B cell (primary cell): ENCODE measurements at regions not wholly inside any gene's neighbourhood (a gene's known extent, or its start where the extent isn't known, plus 50 kb on each side); places are given as distances from the start of the nearest gene placed in this dataset.

Source experiments
- ATAC-seq: fragments of 200-7000 bp; cut with Tn5 transposase; one replicate; pipeline ENCODE4 v1.10.0; 2021; ENCODE audit warnings: low read depth, mild to moderate bottlenecking, moderate number of reproducible peaks, moderate library complexity
- CTCF ChIA-PET: fragments of 350-600 bp; sonication (Branson Sonifier 250); formaldehyde crosslinking; loops from one replicate; lab custom pipeline; 2021; ENCODE audit warnings: antibody characterized with exemption, inconsistent platforms; lab: Charles Lee
- POLR2A ChIA-PET: fragments of 350-600 bp; sonication (Branson Sonifier 250); formaldehyde crosslinking; loops from one replicate; lab custom pipeline; 2021; ENCODE audit warnings: antibody characterized with exemption; lab: Charles Lee
- DNase-seq: peaks from one replicate; pipeline ENCODE4 v3.0.0; 2013
- H2AFZ ChIP-seq: 2 replicates; pipeline ENCODE4 v1.6.1; 2012; ENCODE audit warnings: mild to moderate bottlenecking, low read depth, low read length; ENCODE audit not compliant: insufficient read depth, poor library complexity, severe bottlenecking
- H3K27ac ChIP-seq, 2 donors: 1 replicate in 1 of 2; 2 replicates in 1 of 2; pipeline ENCODE4 v1.5.1; 2012 to 2013; ENCODE audit warnings: low read length in 2 of 2, mild to moderate bottlenecking in 2 of 2, moderate library complexity in 1 of 2
- H3K27me3 ChIP-seq, 4 experiments: fragments of 200-600 bp in 1 of 4; sonication (generic) in 1 of 4; replicated peaks in 1 of 4; 1 replicate in 2 of 4; 2 replicates in 2 of 4; pipeline versions ENCODE4 v1.6.1 to v1.7.0; 2013 to 2016; ENCODE audit warnings: low read length in 3 of 4, mild to moderate bottlenecking in 2 of 4, mixed read lengths in 1 of 4, moderate library complexity in 1 of 4; ENCODE audit not compliant: insufficient read depth in 4 of 4, control insufficient read depth in 3 of 4; ENCODE audit errors: control extremely low read depth in 1 of 4
- H3K36me3 ChIP-seq, 2 experiments: replicated peaks in 1 of 2; 1 replicate in 1 of 2; 2 replicates in 1 of 2; pipeline versions ENCODE4 v1.6.1 to v1.7.1; 2013; ENCODE audit warnings: low read length in 1 of 2; ENCODE audit not compliant: insufficient read depth in 2 of 2, control insufficient read depth in 1 of 2; ENCODE audit errors: control extremely low read depth in 1 of 2, extremely low read depth in 1 of 2
- H3K4me1 ChIP-seq, 2 donors: fragments of 200-600 bp in 1 of 2; sonication (generic) in 1 of 2; 1 replicate in 1 of 2; 2 replicates in 1 of 2; pipeline versions ENCODE4 v1.5.1 to v1.6.1; 2013 to 2017; ENCODE audit warnings: low read length in 2 of 2; ENCODE audit not compliant: control insufficient read depth in 2 of 2, insufficient read depth in 2 of 2
- H3K4me2 ChIP-seq: replicated peaks from 2 replicates; pipeline ENCODE3; 2012; ENCODE audit warnings: mild to moderate bottlenecking, low read depth, low read length; ENCODE audit not compliant: poor library complexity, severe bottlenecking
- H3K4me3 ChIP-seq, 5 experiments: fragments of 200-600 bp in 1 of 5; sonication (generic) in 1 of 5; 1 replicate in 3 of 5; 2 replicates in 2 of 5; pipeline versions ENCODE4 v1.5.1 to v1.7.0; 2011 to 2016; ENCODE audit warnings: low read length in 4 of 5, mild to moderate bottlenecking in 4 of 5, low read depth in 2 of 5, control low read depth in 1 of 5, moderate library complexity in 1 of 5; ENCODE audit not compliant: insufficient read depth in 1 of 5; ENCODE audit errors: control extremely low read depth in 1 of 5, extremely low read depth in 1 of 5
- H3K79me2 ChIP-seq: fragments of 200-600 bp; sonication (generic); one replicate; pipeline ENCODE4 v1.6.0; 2016; ENCODE audit warnings: low read length; ENCODE audit not compliant: control insufficient read depth, insufficient read depth
- H3K9ac ChIP-seq: fragments of 200-600 bp; sonication (generic); 2 replicates; pipeline ENCODE4 v1.6.1; 2017; ENCODE audit warnings: mild to moderate bottlenecking, low read length, moderate library complexity
- H3K9me3 ChIP-seq, 3 donors: one replicate each; pipeline versions ENCODE4 v1.6.1 to v1.7.1; 2013; ENCODE audit warnings: low read length in 2 of 3; ENCODE audit not compliant: control insufficient read depth in 2 of 3, insufficient read depth in 1 of 3; ENCODE audit errors: control extremely low read depth in 1 of 3
- H4K20me1 ChIP-seq: 2 replicates; pipeline ENCODE4 v1.6.0; 2012; ENCODE audit warnings: mild to moderate bottlenecking, low read length; ENCODE audit not compliant: insufficient read depth, control insufficient read depth, poor library complexity, severe bottlenecking
- H3K27ac Mint-ChIP-seq: one replicate; pipeline ENCODE4 v1.8.0; 2021; ENCODE audit warnings: mixed read lengths
- H3K27me3 Mint-ChIP-seq: one replicate; pipeline ENCODE4 v1.8.0; 2021; ENCODE audit warnings: mixed read lengths
- H3K4me1 Mint-ChIP-seq: one replicate; pipeline ENCODE4 v1.8.0; 2021; ENCODE audit warnings: mixed read lengths
- H3K4me3 Mint-ChIP-seq: one replicate; pipeline ENCODE4 v1.8.0; 2021; ENCODE audit warnings: mixed read lengths
- H3K9me3 Mint-ChIP-seq: one replicate; pipeline ENCODE4 v1.8.0; 2022; ENCODE audit warnings: mixed read lengths; ENCODE audit not compliant: insufficient read depth
- EZH2 ChIP-seq: IDR thresholded peaks from 2 replicates; pipeline ENCODE4 v1.6.1; 2012; ENCODE audit warnings: borderline replicate concordance, low read depth, mild to moderate bottlenecking, moderate library complexity, low read length; ENCODE audit not compliant: insufficient read depth, poor library complexity, severe bottlenecking
- WGBS: methylation state at CpG from one replicate; pipeline ENCODE4 v1.1.5; 2013; ENCODE audit warnings: missing lambda C conversion rate; ENCODE audit not compliant: insufficient coverage; 5-methylcytosine and 5-hydroxymethylcytosine counted together
- intact Hi-C: fragments of 100-400 bp; cut with micrococcal nuclease; formaldehyde crosslinking; loops from one replicate; pipeline ENCODE4 v1.10.0; 2022
- TF ChIP-seq, protein P1 (sequence below): fragments of 200-600 bp; IDR thresholded peaks from one replicate; pipeline ENCODE4 v1.8.0; 2022; ENCODE audit warnings: antibody characterized with exemption, mild to moderate bottlenecking

DNA sequence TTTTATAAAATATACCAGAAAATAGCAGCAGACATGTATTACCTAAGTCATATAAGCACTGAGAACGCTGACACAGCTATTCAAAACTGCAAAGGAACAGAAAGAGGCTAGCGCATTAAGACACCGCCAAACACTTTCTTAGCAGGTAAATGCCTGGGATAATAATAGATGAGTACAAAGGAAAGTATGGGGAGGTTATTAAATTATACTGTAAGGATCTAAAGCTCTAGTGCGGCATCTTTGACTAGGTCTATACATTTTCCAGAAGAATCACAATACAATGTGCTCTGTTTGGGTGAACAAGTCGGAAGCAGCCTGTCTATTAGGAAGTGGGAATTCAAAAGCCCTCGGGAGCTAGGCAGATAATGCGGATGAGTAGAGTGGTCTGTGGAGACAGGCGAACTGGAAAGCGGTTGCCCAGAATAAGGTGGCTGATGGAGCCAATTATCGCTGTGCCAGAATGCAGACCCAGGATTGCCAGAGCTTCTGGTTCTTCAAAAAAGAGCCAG is 443.6 kb upstream of the TENM3 start:
- intact Hi-C loops, result no loop called here
- ChIA-PET CTCF (no interaction called here), POLR2A (no interaction called here)
- Histone ChIP-seq H3K4me1 (no peaks in the 10 kb centered on the region), H2AFZ (no peak overlapping the region), H3K79me2 (no peaks in the 10 kb centered on the region), H3K36me3 (no peaks in the 10 kb centered on the region), H3K27ac (no peak overlapping the region), H3K27me3 (no peaks in the 10 kb centered on the region), H4K20me1 (no peaks in the 10 kb centered on the region), H3K4me2 (no peak overlapping the region), H3K4me3 (no peak overlapping the region), H3K9me3 (peaks cover 0 to 10% (median 5%) of the 10 kb centered on the region in 3 donors), H3K9ac (no peak overlapping the region)
- ATAC-seq (no peak), DNase-seq (no peak)
- TF ChIP-seq EZH2, result no peak
- TF ChIP-seq, protein P1, sequence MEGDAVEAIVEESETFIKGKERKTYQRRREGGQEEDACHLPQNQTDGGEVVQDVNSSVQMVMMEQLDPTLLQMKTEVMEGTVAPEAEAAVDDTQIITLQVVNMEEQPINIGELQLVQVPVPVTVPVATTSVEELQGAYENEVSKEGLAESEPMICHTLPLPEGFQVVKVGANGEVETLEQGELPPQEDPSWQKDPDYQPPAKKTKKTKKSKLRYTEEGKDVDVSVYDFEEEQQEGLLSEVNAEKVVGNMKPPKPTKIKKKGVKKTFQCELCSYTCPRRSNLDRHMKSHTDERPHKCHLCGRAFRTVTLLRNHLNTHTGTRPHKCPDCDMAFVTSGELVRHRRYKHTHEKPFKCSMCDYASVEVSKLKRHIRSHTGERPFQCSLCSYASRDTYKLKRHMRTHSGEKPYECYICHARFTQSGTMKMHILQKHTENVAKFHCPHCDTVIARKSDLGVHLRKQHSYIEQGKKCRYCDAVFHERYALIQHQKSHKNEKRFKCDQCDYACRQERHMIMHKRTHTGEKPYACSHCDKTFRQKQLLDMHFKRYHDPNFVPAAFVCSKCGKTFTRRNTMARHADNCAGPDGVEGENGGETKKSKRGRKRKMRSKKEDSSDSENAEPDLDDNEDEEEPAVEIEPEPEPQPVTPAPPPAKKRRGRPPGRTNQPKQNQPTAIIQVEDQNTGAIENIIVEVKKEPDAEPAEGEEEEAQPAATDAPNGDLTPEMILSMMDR, result no peak
- no peak overlapping the region for H3K27ac Mint-ChIP-seq
- H3K4me1 Mint-ChIP-seq, result no peaks in the 10 kb centered on the region
- WGBS, result 93% methylated on average over 6 of the region's 10 CpGs
- no peaks in the 10 kb centered on the region for H3K27me3 Mint-ChIP-seq
- peaks cover 11% of the 10 kb centered on the region for H3K9me3 Mint-ChIP-seq
- no peak overlapping the region for H3K4me3 Mint-ChIP-seq

DNA sequence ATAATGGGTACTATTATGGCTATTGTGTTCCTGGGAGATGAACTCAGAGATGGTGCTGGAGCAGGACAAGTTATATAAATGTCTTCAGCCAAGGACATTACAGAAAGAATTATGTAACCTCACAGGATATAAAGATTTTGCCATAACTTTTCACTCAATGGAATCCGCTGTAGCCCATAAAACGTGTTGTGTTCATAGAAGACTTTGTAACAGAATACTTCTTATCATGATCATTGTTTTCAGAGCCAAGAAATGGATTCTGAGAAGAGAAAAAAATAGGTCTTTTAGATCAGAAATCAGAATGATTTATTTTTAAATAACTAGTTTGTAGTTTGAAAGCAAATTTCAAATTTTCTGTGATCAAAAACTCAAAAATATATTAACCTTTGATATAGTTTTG is 441.0 kb upstream of the TENM3 start:
- WGBS, result no CpG with 5 or more reads among the region's 2 CpGs
- intact Hi-C loops, result no loop called here

More for the DNA sequence above, 441.0 kb upstream of the TENM3 start:
- Histone ChIP-seq H3K9ac (no peak overlapping the region), H3K79me2 (no peaks in the 10 kb centered on the region), H3K9me3 (no peaks in the 10 kb centered on the region), H3K4me3 (no peak overlapping the region), H2AFZ (no peak overlapping the region), H3K36me3 (no peaks in the 10 kb centered on the region), H3K4me1 (no peaks in the 10 kb centered on the region), H3K27ac (no peak overlapping the region), H3K27me3 (no peaks in the 10 kb centered on the region), H3K4me2 (no peak overlapping the region), H4K20me1 (no peaks in the 10 kb centered on the region)
- CTCF ChIA-PET, result no interaction called here
- Mint-ChIP-seq H3K27me3 (no peaks in the 10 kb centered on the region), H3K27ac (no peak overlapping the region), H3K4me1 (no peaks in the 10 kb centered on the region), H3K4me3 (no peak overlapping the region), H3K9me3 (no peaks in the 10 kb centered on the region)
- POLR2A ChIA-PET, result no interaction called here
- no peak for TF ChIP-seq EZH2
- TF ChIP-seq, protein P1, result no peak
- DNase-seq (no peak), ATAC-seq (no peak)
